Neural cell (in vitro differentiated cells): ENCODE measurements at regions not wholly inside any gene's neighbourhood (a gene's known extent, or its start where the extent isn't known, plus 50 kb on each side); places are given as distances from the start of the nearest gene placed in this dataset.

Source experiments
- CTCF ChIP-seq: fragments of 450-650 bp; IDR thresholded peaks from 2 replicates; pipeline ENCODE4 v1.5.1; 2014; ENCODE audit warnings: antibody characterized with exemption, mild to moderate bottlenecking, moderate library complexity; ENCODE audit not compliant: poor library complexity, severe bottlenecking
- EZH2 ChIP-seq: fragments of 200-600, 300-800 bp; shearing (Covaris generic), sonication (generic); IDR thresholded peaks from 2 replicates; pipeline ENCODE4 v1.6.1; 2014; ENCODE audit warnings: antibody characterized with exemption, low read length, borderline replicate concordance, mild to moderate bottlenecking; ENCODE audit not compliant: insufficient read depth, poor library complexity, severe bottlenecking
- POLR2AphosphoS5 ChIP-seq: IDR thresholded peaks from 2 replicates; pipeline ENCODE4 v1.6.1; 2012
- REST ChIP-seq: IDR thresholded peaks from 2 replicates; pipeline ENCODE4 v1.6.1; 2012; ENCODE audit warnings: borderline replicate concordance

GRCh38 chrX:43176686-43177085 is 398.7 kb upstream of the PPP1R2C start:
- TF ChIP-seq CTCF (no peak), POLR2AphosphoS5 (no peak), REST (no peak), EZH2 (no peak)
